DOHH2 (cell line): ENCODE measurements at regions not wholly inside any gene's neighbourhood (a gene's known extent, or its start where the extent isn't known, plus 50 kb on each side); places are given as distances from the start of the nearest gene placed in this dataset.

Experiments used
- H3F3A ChIP-seq: fragments of 200-600 bp; sonication (generic), shearing (Covaris generic); 2 replicates; pipeline ENCODE4 v1.6.0; 2016; ENCODE audit warnings: antibody characterized with exemption, mild to moderate bottlenecking; ENCODE audit not compliant: control insufficient read depth, insufficient read depth
- H3K27ac ChIP-seq: fragments of 200-600 bp; sonication (generic); 2 replicates; pipeline ENCODE4 v1.5.1; 2014; ENCODE audit warnings: low read depth, mild to moderate bottlenecking, low read length, moderate library complexity
- H3K27me3 ChIP-seq: fragments of 200-600 bp; sonication (generic); 2 replicates; pipeline ENCODE4 v1.6.1; 2014; ENCODE audit warnings: mild to moderate bottlenecking, low read length, mixed read lengths; ENCODE audit not compliant: control insufficient read depth
- H3K36me3 ChIP-seq: fragments of 200-600 bp; sonication (generic); 2 replicates; pipeline ENCODE4 v1.6.1; 2014; ENCODE audit warnings: mild to moderate bottlenecking, low read length, moderate library complexity, mixed read lengths; ENCODE audit not compliant: control insufficient read depth
- H3K4me1 ChIP-seq: fragments of 200-600 bp; sonication (generic); 2 replicates; pipeline ENCODE4 v1.6.1; 2014; ENCODE audit warnings: mild to moderate bottlenecking, low read length, mixed read lengths; ENCODE audit not compliant: control insufficient read depth
- H3K4me2 ChIP-seq: fragments of 200-600 bp; sonication (generic); 2 replicates; pipeline ENCODE4 v1.6.0; 2014; ENCODE audit warnings: mild to moderate bottlenecking, low read length, moderate library complexity
- H3K4me3 ChIP-seq: fragments of 200-600 bp; sonication (generic); 2 replicates; pipeline ENCODE4 v1.5.1; 2014; ENCODE audit warnings: mild to moderate bottlenecking, low read length, mixed read lengths
- H3K79me2 ChIP-seq: fragments of 200-600 bp; sonication (generic); 2 replicates; pipeline ENCODE4 v1.6.1; 2014; ENCODE audit warnings: mild to moderate bottlenecking, low read length, mixed read lengths; ENCODE audit not compliant: control insufficient read depth
- H3K9me2 ChIP-seq: fragments of 200-600 bp; sonication (generic); replicated peaks from 2 replicates; pipeline ENCODE4 v1.6.1; 2014; ENCODE audit warnings: mild to moderate bottlenecking, low read length, mixed read lengths; ENCODE audit not compliant: control insufficient read depth
- H3K9me3 ChIP-seq: fragments of 200-600 bp; sonication (generic); 2 replicates; pipeline ENCODE4 v1.6.1; 2014; ENCODE audit warnings: antibody characterized with exemption, low read length, mixed read lengths; ENCODE audit not compliant: control insufficient read depth, insufficient read depth
- H4K20me1 ChIP-seq: fragments of 200-600 bp; sonication (generic); 2 replicates; pipeline ENCODE4 v1.6.0; 2014; ENCODE audit warnings: low read depth, mild to moderate bottlenecking, antibody characterized with exemption, low read length, moderate library complexity; ENCODE audit not compliant: control insufficient read depth, insufficient read depth
- EZH2phosphoT487 ChIP-seq: fragments of 200-600 bp; sonication (generic); IDR thresholded peaks from 2 replicates; pipeline ENCODE4 v1.6.1; 2017; ENCODE audit warnings: borderline replicate concordance, mild to moderate bottlenecking, antibody characterized with exemption, low read length, moderate library complexity, mixed read lengths
- TF ChIP-seq, protein P1 (sequence below): fragments of 200-600 bp; sonication (generic); IDR thresholded peaks from one replicate; pipeline ENCODE4 v1.5.1; 2014; ENCODE audit warnings: antibody characterized with exemption, mild to moderate bottlenecking, low read depth, low read length; ENCODE audit not compliant: poor library complexity, severe bottlenecking

DNA sequence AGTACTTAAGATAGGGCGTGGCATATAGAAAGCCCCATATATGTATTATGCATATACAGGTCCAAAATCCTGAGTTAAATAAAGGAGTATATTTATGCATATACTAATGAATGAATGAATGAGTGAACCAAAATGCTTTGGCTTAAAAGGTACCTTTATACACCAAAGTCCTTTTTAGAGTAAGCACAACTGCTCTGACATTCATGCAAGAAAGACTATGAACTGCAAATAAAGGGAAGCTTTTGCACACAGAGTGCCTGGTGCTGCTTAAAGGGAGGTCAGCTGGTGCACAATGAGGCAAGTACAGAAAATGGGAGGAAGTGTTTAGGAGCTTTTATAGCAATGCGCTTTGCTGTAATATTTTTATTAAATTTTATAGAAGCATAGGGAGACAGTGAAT, 214.0 kb downstream of the KLF13 start:
- no peak overlapping the region for H3K4me2 ChIP-seq
- no peaks in the 10 kb centered on the region for H3K9me3 ChIP-seq
- no peaks in the 10 kb centered on the region for H3K79me2 ChIP-seq
- H4K20me1 ChIP-seq = no peaks in the 10 kb centered on the region
- H3K9me2 ChIP-seq = no peaks in the 10 kb centered on the region
- TF ChIP-seq, protein P1, sequence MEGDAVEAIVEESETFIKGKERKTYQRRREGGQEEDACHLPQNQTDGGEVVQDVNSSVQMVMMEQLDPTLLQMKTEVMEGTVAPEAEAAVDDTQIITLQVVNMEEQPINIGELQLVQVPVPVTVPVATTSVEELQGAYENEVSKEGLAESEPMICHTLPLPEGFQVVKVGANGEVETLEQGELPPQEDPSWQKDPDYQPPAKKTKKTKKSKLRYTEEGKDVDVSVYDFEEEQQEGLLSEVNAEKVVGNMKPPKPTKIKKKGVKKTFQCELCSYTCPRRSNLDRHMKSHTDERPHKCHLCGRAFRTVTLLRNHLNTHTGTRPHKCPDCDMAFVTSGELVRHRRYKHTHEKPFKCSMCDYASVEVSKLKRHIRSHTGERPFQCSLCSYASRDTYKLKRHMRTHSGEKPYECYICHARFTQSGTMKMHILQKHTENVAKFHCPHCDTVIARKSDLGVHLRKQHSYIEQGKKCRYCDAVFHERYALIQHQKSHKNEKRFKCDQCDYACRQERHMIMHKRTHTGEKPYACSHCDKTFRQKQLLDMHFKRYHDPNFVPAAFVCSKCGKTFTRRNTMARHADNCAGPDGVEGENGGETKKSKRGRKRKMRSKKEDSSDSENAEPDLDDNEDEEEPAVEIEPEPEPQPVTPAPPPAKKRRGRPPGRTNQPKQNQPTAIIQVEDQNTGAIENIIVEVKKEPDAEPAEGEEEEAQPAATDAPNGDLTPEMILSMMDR = no peak
- no peak for TF ChIP-seq EZH2phosphoT487
- peaks cover 26% of the 10 kb centered on the region for H3K27me3 ChIP-seq
- no peak overlapping the region for H3K4me3 ChIP-seq
- H3F3A ChIP-seq = no peaks in the 10 kb centered on the region
- H3K36me3 ChIP-seq = no peaks in the 10 kb centered on the region
- H3K27ac ChIP-seq = no peak overlapping the region
- H3K4me1 ChIP-seq = no peaks in the 10 kb centered on the region

- no peaks in the 10 kb centered on the region for H4K20me1 ChIP-seq
- H3K9me3 ChIP-seq = no peaks in the 10 kb centered on the region
- H3K79me2 ChIP-seq = no peaks in the 10 kb centered on the region
- no peak for TF ChIP-seq EZH2phosphoT487
- TF ChIP-seq, protein P1 = no peak
- H3K27ac ChIP-seq = no peak overlapping the region
- H3K4me2 ChIP-seq = no peak overlapping the region
- peaks cover 31% of the 10 kb centered on the region for H3K27me3 ChIP-seq
- no peak overlapping the region for H3K4me3 ChIP-seq
- no peaks in the 10 kb centered on the region for H3K9me2 ChIP-seq
- no peaks in the 10 kb centered on the region for H3F3A ChIP-seq
- no peaks in the 10 kb centered on the region for H3K36me3 ChIP-seq
- no peaks in the 10 kb centered on the region for H3K4me1 ChIP-seq
Observed at GRCh38 chr15:31544361-31544760, 217.7 kb downstream of the KLF13 start.

DNA sequence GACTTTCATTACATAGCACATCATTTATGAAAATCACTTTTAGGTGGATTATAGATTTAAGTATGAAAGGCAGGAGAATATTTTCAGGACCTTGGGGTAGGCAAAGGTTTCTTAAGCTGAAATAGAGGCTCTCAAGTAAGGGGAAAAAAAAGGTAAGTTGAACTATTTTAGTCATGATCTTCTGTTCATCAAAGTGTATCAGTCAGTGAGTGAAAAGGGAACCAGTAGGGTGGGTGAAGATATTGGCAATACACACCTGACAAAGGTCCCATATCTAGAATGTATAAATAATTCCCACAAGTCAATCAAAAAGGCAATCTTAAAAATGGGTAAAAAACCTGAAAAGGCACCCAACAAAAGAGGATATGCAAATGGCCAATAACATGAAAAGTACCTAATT, 218.6 kb downstream of the KLF13 start:
- H3K36me3 ChIP-seq = no peaks in the 10 kb centered on the region
- no peaks in the 10 kb centered on the region for H3K9me2 ChIP-seq
- no peak overlapping the region for H3K27ac ChIP-seq
- H3K4me3 ChIP-seq = no peak overlapping the region
- no peak overlapping the region for H3K4me2 ChIP-seq
- no peaks in the 10 kb centered on the region for H3K9me3 ChIP-seq
- no peaks in the 10 kb centered on the region for H3K79me2 ChIP-seq
- H3K4me1 ChIP-seq = no peaks in the 10 kb centered on the region
- TF ChIP-seq, protein P1 = no peak
- TF ChIP-seq EZH2phosphoT487 = no peak
- peaks cover 25% of the 10 kb centered on the region for H3K27me3 ChIP-seq
- no peaks in the 10 kb centered on the region for H3F3A ChIP-seq
- H4K20me1 ChIP-seq = no peaks in the 10 kb centered on the region
